NCI-H146 (cell line): ENCODE measurements at regions not wholly inside any gene's neighbourhood (a gene's known extent, or its start where the extent isn't known, plus 50 kb on each side); places are given as distances from the start of the nearest gene placed in this dataset.
"Not testable (repeated sequence)": the region's sequence is repeated elsewhere in the genome, so short reads cannot be mapped to it uniquely, and the experiment has no call there.

ENCODE experiments used
- DNase-seq: peaks from one replicate; lab custom pipeline; 2025; lab: John Stamatoyannopoulos, UW

DNA sequence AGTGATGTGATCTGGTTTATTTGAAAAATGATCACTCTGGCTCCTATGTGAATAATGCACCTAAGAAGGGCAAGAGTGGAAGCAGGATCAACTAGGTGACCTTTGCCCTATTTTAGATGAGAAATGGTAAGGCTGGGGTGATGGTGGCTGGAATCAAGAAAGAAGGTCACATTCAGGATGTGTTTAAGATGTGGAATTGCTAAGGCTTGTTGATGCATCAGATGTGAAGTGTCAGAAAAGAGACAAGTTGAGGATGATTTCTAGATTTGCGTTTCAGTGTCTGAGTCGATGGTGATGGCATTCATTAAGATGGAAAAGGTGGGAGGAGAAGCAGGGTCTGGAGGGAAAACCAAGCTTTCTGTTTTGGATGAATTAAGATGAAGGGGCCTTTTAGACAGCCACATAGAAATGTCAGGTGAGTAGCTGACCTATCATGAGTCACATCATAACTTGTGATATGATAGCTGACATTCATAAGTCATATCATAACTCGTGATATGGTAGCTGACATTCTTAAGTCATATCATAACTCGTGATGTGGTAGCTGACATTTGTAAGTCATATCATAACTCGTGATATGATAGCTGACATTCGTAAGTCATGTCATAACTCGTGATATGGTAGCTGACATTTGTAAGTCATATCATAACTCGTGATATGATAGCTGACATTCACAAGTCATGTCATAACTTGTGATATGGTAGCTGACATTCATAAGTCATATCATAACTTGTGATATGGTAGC is 101.2 kb upstream of the SEC11C start:
- DNase-seq = no peak

DNA sequence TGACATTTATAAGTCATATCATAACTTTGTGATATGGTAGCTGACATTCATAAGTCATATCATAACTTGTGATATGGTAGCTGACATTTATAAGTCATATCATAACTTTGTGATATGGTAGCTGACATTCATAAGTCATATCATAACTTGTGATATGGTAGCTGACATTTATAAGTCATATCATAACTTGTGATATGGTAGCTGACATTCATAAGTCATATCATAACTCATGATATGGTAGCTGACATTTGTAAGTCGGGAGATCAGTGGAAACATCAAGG is 100.7 kb upstream of the SEC11C start:
- not testable (repeated sequence) for DNase-seq

DNA sequence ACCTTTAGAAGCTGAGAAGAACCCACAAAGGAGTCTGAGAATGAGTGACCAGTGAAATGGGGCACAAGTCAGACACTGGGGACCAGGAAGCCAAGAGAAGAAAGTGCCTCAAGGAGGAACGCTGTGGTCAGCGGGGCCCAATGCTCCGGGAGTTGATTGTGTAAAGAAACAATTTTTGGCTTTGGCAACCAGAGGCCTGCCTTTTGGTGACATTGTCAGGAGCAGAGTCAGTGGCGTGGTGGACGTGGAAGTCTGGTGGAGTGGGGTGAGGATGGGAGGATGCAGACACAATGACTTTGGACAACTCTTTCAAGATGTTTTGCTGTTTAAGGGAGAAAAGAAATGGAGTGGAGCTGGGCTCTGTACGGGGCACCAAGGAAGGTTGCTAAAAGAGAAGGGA is 100.2 kb upstream of the SEC11C start:
- DNase-seq = no peak

DNA sequence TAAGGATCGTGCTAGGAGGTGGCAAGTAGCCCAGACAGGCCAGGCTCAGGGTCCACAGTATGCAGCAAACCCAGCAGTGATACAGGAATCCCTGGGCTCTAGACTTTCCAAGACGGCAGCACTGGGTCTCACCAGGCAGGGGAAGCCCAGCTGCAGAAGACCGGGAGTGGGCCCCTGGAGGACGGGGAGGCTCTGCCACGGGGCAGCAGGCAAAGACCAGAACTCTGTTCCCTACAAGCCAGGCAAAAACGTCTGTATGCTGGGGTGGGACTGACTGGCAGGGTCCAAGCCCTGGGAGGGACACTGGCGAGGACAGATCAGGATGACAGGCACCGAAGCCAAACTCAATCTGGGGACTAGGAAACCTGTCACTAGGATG is 98.9 kb upstream of the SEC11C start:
- DNase-seq = no peak

DNA sequence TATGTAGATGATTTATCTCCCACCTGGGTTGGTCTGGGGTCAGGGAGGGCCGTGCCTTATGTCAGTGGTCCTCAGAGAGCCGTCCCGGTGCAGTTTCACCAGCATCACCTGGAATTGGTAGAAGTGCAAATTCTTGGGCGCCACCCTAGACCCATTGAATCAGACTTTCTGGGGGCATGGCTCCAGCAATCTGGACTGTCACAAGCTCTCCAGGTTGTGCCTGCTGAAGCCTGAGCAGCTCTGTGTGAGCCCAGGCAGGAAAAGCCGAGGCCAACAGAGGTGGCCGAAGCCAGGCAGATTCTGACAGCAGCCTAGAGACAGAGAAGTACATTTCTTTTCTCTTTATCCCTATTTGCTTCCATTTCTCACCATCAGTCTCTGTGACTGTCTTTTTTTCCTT is 98.4 kb upstream of the SEC11C start:
- no peak for DNase-seq

DNA sequence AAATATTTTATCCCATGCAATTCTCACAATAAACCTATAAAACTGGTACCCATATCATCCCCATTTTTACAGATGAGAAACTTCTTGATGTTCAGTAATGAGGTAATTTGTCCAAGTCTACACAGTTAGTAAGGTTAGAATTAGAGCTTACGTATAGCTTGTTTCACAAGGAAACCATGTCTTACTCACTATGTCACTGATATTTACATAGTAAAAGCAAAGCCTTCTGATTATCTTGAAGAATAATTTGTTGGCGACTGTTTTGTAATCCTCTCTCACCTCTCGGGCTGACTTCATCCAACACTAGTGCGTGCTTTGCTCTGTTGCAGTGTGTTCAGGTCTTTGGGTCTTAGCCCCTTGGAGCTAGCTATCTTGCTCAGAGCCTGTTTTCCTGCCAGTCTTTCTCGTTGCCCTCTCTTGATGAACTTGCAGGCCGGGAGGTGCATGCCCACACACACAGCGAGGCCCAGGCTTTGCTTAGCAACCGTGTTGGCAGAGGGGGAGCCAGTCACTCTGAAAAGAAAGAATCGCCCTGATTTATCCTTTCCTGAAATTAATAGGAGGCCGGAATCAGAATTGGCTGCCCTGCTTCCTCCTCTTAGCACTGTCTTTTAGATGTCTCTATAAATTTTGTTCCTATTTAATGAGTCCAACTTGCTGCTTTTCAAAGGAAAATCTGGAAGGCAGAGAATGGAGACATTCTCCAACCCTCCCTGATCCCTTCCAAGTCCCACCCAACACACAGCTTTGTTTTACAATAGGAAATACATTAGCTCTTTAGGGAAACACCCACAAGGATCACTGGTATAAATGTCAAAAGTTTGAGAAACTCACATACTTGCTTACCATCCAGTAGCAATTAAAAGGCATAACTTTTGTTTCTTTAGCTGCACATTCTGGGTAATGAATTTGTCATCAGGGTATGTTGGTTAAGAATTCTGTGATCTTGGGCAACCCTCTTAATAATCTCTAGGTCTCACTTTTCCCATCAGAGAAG is 97.6 kb upstream of the SEC11C start:
- DNase-seq = no peak

DNA sequence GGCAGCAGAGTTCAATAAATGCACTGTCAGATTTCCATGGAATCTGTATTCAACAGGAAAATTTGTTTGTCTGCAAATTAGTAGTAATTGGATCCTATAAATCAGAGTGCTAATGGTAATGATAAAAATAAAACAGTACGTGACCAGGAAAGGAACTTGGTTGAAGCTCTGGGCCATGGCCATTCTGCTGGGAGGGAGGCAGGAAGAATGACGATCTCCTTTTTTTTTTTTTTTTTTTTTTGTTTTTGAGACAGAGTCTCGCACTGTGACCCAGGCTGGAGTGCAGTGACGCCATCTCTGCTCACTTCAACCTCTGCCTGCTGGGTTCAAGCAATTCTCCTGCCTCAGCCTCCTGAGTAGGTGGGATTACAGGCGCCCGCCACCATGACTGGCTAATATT is 94.8 kb upstream of the SEC11C start:
- no peak for DNase-seq

DNA sequence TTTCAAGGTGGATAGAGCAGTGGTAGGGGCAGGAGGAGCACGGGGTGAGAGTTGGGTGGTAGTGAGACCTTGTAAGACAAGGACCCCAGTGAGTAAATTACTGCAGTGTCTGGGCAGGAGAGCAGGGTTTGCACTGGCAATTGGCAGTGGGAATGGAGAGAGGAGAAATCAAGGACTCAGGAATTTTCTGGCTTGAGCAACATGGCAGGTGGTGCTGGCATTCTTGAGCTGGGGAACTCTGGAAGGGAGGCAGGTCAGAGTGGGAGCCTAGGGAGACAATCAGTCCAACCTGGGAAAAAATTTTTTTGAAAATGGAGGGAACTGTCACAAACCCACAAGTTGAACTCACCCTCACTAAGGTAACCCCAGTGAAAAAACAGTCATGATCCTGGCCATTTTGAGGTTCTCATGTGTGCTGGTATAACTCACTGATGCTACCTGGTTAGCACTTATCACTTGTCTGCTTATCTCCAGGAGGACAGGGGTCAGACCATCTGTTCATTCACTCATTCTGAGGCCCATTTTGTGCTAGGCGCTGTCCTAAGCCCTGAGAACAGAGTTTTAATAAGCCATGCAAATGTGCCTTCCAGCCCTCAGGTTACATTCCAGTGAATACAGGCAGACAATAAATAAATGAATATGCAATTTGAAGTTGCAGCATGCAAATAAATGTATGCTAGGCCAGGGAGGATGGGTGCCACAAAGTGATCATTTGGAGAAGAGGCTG is 92.2 kb upstream of the SEC11C start:
- no peak for DNase-seq

DNA sequence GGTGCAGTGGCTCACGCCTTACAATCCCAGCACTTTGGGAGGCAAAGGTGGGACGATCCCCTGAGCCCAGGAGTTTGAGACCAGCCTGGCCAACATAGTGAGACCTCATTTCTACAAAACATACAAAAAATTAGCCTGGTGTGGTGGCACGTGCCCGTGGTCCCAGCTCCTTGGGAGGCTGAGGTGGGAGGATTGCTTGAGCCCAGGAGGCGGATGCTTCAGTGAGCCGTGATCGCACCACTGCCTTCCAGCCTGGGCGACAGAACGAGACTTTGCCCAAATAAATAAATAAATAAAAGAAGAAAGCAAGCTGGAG is 91.7 kb upstream of the SEC11C start:
- DNase-seq = no peak

DNA sequence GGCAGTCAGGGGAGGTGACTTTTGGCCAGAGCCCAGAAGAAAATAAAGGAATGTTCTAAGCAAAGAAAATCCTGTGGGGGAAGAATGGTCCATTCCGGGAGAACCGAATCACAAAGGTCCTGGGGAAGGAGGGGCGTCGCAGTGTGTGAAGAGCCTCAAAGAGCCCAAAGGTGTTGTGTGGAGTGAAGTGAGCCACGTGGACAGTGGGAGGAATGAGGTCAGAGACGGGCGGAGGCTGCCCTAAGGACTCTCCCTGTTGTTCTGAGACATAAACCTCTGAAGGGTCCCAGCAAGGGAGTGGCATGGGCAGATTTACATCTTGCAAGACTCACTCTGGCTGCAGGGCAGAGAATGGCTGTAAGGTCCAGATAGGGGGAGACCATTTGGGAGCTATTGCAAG is 91.3 kb upstream of the SEC11C start:
- DNase-seq = no peak

DNA sequence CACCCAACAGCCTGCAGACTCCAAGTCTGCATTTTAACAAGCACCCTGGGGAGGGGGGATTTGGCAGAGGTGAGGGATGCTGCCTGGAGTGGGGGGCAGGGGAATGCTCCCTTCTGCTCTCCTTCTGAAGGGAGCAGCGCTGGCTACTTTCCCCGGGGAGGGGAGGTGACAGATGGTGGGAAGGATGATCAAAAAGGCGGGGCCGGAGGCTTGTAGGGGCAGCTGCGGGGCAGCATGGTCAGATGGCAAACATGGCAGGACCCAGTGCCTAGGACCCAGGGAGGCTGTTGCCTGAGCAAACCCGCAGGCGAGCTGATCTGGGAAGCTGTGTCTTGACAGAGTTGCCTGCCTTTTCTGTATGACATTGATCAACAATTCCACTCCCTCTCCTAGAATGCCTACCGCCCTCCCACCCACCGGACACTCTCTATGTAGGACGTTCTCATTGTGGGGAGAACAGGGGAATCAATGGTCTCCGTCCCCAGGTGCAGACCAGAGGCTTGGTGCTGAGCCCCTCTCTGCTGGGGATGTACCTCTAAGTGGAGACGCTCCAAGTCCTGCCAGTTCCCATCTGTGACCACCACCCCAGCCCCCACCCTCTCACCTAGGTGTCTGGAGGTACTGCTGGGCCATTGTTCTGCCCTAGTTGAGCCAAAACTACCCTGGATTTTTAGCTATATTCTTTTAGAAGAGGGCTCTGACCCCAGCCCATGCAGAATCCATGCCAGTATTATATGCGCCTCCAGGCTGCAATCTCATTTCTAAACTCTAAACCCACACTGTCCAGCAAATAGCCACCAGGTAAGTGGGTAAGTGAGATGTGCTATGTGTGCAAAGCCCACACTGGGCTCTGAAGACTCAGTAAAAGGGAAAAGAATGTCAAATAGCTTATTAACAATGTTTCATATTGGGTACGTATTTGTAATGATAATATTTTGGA is 89.7 kb upstream of the SEC11C start:
- peak; percentile 65 for DNase-seq

DNA sequence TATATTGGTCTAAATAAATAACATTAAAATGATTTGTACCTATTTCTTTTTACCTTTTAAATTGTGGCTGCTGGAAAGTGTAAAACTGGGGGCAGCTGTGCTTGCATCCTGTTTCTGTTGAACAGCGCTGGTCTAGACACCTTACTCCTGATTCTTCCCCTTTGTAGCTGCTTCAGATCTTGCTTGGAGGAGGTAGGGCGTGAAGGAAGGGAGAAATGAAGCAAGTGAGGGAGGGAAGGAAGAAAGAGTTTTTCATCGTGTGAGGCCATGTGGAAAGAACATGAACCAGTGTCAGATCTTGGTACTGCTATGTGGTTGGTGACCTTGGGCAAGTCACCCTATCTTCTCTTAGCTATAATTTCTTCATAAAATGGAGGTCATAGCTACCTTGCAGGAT is 89.0 kb upstream of the SEC11C start:
- no peak for DNase-seq

DNA sequence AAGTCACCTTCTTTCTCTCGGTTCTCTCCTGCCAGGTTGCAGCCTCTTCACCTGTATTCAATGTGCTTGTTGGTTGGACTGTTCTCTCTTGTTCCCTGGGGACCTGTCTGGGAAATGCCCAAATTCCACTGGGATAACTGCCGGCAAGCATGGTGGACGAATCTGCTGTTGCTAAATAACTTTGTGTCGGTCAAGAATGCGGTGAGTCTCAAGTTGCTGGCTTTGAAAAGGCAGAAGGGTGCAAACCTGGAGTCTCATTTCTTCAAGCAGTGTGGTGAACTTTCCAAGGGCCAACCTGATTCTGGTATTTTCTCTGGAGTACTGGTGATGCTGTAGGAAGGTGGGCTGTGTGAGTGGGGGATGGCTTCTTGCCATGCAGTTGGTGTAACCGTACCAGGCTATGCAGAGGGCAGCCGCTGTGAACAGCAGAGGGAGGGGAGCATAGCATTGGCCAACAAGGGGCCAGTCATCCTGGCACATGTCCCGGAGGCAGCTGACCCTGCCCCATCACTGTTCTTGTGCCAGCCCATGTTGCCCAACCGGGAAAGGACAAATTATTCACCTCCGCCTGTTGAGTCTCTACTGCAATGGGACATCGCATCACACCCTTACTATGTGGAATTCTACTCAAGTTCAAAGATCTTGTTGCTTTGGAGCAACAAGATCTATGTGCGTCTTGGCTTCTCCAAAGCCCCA is 88.1 kb upstream of the SEC11C start:
- DNase-seq = no peak

DNA sequence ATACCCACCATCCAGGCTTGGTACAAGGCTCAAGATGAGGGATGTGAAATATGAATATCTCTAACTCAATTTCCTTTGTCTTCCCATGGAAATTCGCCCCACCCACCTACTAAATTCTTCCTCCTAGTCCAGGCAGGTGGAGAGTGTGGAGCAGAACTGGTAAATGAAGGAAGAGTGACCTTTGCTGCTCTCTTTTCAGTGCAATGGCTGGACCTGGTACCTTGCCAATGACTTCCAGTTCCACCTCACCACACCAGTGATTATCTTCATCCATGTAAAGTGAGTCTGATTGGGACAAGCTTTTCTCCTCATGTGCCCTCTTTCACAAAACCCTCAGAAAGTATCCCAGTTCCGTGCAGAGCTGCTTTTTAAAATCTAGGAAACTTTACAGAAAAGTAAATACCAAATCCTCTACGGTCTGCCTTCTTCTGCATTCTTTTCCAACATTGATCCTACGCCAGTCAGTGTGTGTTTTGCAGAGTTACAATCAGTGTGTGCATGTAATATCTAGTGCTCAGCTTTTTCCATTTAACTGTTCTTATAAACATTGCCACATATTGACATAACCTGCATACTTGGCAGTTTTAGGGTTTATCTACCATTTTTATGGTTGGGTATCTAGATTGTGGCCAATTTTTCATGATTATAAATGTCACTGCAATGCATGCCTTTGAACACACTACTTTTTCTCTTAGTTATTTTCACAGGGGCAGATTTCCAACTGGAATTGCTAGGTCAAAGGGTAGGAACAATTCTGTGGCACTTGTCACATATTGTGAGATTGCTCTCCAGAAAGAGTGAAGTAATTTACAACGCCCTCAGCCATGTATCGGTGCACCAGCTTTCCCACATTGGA is 86.5 kb upstream of the SEC11C start:
- DNase-seq = no peak

DNA sequence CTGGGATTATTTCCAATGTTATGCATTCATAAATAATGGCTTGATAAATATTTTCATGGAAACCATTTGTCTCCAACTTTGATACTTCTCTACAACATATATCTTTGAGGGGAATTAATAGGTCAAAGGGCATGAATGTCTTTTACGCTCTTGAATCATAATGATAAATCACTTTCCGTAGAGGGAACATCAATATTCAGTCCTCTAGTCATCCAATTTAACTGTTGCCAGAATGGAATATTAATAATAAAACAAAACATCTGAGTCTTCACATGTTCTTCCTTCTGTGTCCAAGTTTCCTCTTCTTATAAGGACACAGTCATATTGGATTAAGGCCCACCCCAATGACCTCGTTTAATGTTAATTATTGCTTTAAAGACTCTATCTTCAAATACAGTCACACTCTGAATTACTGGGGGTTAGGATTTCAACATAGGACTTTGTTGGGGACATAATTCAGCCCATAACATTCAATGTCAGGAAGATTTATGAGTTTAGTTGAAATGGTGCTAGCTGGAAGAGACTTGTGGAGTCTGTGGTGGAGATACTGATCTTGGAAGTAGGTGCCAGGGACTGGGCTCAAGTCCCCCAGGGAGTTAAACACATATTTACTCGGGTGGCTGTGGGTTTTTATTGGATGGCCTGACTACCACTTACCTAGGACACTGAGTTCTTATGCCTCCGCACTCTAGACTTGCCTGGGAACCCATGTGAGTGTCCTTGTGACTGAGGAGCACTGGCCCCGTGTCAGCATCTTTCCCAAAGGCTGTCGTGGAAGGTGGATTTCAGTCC is 85.0 kb upstream of the SEC11C start:
- DNase-seq = no peak

DNA sequence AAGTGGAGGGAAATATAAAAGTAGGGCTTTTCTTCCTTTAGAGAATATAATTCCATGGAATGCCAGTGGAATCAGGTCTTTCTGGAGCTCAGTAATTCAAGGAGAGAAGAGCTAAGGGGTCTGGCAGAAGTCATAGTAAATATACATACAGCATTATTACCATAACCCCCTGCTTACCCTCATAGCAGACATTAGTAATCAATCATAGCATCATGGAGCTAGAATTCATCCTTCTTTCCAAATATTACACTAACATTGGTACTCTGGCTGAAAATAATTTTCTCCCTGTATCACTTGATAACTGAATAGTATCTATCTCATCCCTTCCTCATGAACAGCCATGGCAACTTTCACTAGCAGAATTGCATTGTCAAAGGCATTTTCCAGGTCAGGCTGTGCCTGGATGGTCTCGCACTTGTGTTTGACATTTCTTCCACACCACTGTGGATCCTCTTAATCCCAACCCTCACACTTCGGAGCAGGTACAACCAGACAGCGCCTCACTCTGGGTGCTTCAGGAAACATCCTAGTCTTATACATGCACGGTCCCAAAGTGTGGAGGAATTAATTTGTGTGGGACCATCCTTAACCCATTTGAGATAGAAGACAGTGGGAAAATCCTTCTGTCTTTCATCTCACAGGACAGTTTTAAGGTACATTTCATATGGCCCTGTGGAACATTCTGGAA is 84.2 kb upstream of the SEC11C start:
- no peak for DNase-seq

DNA sequence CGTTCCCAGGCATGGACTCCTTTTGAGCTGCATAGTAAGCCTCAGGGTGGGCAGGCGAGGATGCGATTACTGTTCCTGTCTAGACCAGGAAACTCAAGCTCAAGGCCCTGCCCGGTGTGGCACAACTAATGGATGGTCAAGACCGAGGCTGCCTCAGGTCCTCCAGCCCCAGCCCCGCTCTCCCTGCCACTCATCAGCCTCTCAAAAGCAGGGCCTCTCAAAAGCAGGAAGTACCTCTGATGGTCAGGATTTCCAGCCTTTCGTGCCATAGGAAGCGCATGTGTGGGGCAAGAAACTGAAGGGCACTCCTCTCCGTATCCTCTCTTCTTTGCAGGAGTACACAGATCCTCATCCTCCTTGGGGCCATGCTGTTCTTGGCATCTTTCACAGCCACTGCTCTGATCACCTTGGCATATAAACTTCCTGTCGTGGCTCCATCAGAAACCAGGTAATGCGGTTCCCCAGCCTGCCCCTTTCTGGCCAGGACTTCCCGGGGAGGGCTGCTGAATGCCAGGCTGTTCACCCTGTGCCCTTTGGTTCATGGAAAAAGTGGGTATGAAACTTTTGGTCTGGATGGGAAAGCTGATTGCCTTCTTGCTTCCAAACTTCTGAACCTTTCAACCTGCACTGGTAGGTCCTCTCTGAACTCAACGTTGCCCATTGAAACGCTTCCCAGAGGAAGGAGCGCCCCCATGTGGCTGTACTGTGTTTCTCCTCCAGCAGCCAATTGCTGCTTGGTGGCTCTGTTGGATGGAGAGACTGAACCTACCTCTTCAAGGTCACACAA is 82.8 kb upstream of the SEC11C start:
- DNase-seq = peak; percentile 60

DNA sequence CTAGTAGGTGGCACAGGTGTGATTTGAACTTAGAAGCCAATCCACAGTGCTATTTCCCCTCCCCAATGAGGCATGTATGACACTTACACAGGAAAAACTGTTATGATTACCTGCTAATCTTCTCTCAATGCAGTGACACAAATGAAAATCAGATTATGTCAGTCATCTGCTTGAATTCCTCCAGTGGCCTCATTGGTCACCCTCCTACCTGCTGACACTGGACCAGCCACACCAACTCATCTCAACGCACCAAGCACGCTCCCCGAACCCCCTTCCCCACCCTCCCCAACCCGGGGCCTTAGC is 82.2 kb upstream of the SEC11C start:
- no peak for DNase-seq
